ENCODE measurements at regions not wholly inside any gene's neighbourhood (a gene's known extent, or its start where the extent isn't known, plus 50 kb on each side); places are given as distances from the start of the nearest gene placed in this dataset.

GRCh38 chrX:40476958-40477357 is 103.8 kb upstream of the ATP6AP2 start:
- Histone ChIP-seq H3K4me1 (no peaks in the 10 kb centered on the region), H3K36me3 (no peaks in the 10 kb centered on the region), H3K4me3 (no peak overlapping the region), H3K27me3 (peaks cover 0 to 7% (median 0%) of the 10 kb centered on the region in 3 donors), H3K27ac (no peak overlapping the region), H3K9me3 (no peaks in the 10 kb centered on the region)
- intact Hi-C loops (cut with DNase I; ENCODE audit: low total_unique reads) (no loop called here), in situ Hi-C loops (cut with MboI; ENCODE audit: low sequenced_read_pairs in 4 of 4) (no loop called here)
- no peak for TF ChIP-seq CTCF (IDR thresholded peaks at IDR 0.05 in 4 of 5, conservative IDR thresholded peaks at IDR 0.05 in 1 of 5)
- TF ChIP-seq POLR2A (IDR thresholded peaks at IDR 0.05): no peak
- DNase-seq: no peak
- no peak for ATAC-seq

- in situ Hi-C loops (cut with MboI; ENCODE audit: low sequenced_read_pairs in 4 of 4): no loop called here
- no peak overlapping the region for H3K4me3 ChIP-seq
- intact Hi-C loops (cut with DNase I; ENCODE audit: low total_unique reads): no loop called here
These were observed 106.1 kb upstream of the ATP6AP2 start for GRCh38 chrX:40474645-40475044.

GRCh38 chrX:40474205-40474626 is 106.6 kb upstream of the ATP6AP2 start:
- ATAC-seq: no peak
- no peak overlapping the region for H3K4me3 ChIP-seq
- TF ChIP-seq POLR2A (IDR thresholded peaks at IDR 0.05) (no peak), CTCF (IDR thresholded peaks at IDR 0.05 in 4 of 5, conservative IDR thresholded peaks at IDR 0.05 in 1 of 5) (no peak)
- H3K4me1 ChIP-seq: no peaks in the 10 kb centered on the region
- in situ Hi-C loops (cut with MboI; ENCODE audit: low sequenced_read_pairs in 4 of 4) (no loop called here), intact Hi-C loops (cut with DNase I; ENCODE audit: low total_unique reads) (no loop called here)
- H3K9me3 ChIP-seq: no peaks in the 10 kb centered on the region
- DNase-seq: no peak
- peaks cover 0 to 7% (median 0%) of the 10 kb centered on the region in 3 donors for H3K27me3 ChIP-seq
- H3K36me3 ChIP-seq: no peaks in the 10 kb centered on the region
- H3K27ac ChIP-seq: no peak overlapping the region

More at GRCh38 chrX:40474645-40475044, 106.1 kb upstream of the ATP6AP2 start:
- Histone ChIP-seq H3K4me1 (no peaks in the 10 kb centered on the region), H3K27me3 (peaks cover 0 to 7% (median 0%) of the 10 kb centered on the region in 3 donors), H3K27ac (no peak overlapping the region), H3K36me3 (no peaks in the 10 kb centered on the region), H3K9me3 (no peaks in the 10 kb centered on the region)
- DNase-seq (no peak), ATAC-seq (no peak)
- no peak for TF ChIP-seq POLR2A (IDR thresholded peaks at IDR 0.05)
- TF ChIP-seq CTCF (IDR thresholded peaks at IDR 0.05 in 4 of 5, conservative IDR thresholded peaks at IDR 0.05 in 1 of 5): no peak

GRCh38 chrX:40473460-40474204 is 107.1 kb upstream of the ATP6AP2 start:
- H3K4me1 ChIP-seq: no peaks in the 10 kb centered on the region
- H3K4me3 ChIP-seq: no peak overlapping the region
- DNase-seq (no peak), ATAC-seq (no peak)
- in situ Hi-C loops (cut with MboI; ENCODE audit: low sequenced_read_pairs in 4 of 4): no loop called here
- intact Hi-C loops (cut with DNase I; ENCODE audit: low total_unique reads): no loop called here
- no peaks in the 10 kb centered on the region for H3K36me3 ChIP-seq
- no peak for TF ChIP-seq CTCF (IDR thresholded peaks at IDR 0.05 in 4 of 5, conservative IDR thresholded peaks at IDR 0.05 in 1 of 5)
- H3K27me3 ChIP-seq: peaks cover 0 to 7% (median 0%) of the 10 kb centered on the region in 3 donors
- H3K27ac ChIP-seq: no peak overlapping the region
- H3K9me3 ChIP-seq: no peaks in the 10 kb centered on the region
